SH-SY5Y (cell line): ENCODE measurements at regions not wholly inside any gene's neighbourhood (a gene's known extent, or its start where the extent isn't known, plus 50 kb on each side); places are given as distances from the start of the nearest gene placed in this dataset.
A peak's percentile ranks its signal among the peaks of the same experiment; 100 is the strongest.

ENCODE experiments used
- GATA2 ChIP-seq: IDR thresholded peaks from 2 replicates; pipeline ENCODE4 v1.6.1; 2011; ENCODE audit warnings: mild to moderate bottlenecking, low read depth, low read length
- GATA3 ChIP-seq: IDR thresholded peaks from 2 replicates; pipeline ENCODE4 v1.6.1; 2011; ENCODE audit warnings: low read depth, mild to moderate bottlenecking, low read length, moderate library complexity

DNA sequence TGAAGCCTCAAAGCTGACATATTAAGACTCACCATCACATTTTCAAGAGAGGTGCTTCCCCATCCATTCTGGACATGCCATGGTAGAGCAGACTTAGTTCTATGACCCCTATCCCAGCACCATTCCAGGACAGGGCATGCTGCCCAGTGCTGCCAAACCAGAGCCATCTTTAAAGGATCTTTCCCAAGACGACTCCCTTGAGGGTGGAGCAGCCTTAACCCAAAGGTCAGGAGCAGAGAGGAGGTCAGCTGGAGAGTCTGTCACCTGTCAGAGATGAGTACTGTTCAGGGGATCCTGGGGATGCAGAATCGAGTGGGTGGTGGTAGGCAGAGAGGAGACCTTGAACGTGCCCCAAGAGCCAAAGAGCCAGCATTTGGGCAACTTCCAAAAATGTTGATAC, 459.8 kb downstream of the STK39 start:
- no peak for TF ChIP-seq GATA3
- no peak for TF ChIP-seq GATA2

DNA sequence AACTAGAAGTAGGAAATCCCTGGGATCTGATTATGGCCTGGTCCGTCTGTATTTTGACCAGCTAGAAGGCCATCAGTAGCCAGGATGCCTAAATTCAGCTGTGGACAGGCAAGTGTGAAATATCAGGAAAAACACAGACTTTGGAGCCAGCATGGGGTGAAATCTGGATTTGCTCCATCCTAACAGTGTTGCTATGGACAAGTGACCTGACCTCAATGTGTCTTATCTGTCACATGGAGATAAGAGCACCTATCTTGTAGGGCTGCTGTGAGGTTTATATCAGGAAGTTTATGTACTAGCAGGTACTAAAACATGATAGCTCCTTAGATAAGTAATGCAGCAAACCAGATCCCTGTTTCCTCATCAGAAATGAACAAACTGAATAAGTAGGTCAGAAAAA, 460.4 kb downstream of the STK39 start:
- TF ChIP-seq GATA2 (peak; percentile 67), GATA3 (no peak)

DNA sequence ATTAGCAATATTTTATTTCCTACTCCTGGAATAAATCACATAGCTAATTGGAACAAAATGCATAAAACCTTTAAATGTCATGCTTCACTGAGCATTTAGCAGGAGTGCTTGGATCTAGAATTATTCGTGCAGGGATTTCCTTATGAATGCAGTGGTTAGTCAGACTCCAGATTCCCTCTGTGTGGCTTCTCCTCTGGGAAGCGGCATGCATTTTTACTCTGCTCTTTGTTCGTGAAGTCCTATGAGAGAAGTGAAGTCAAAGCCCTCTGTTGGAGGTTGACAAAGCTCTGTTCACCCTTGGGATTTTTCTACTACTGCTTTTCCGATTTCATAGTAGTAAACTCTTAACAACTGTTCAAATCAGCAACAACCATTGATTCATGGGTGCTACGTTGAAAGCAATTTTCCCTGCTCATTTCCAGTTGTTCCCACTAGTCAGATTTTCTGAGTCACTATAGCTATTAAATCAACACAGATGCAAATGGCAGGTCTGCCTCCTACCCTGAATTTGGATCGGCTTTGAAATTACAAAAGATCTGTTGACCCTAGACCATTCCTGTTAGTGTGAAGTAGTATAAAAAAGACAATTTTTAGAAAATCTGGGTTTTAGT, 461.7 kb downstream of the STK39 start:
- TF ChIP-seq GATA3 (no peak), GATA2 (no peak)

DNA sequence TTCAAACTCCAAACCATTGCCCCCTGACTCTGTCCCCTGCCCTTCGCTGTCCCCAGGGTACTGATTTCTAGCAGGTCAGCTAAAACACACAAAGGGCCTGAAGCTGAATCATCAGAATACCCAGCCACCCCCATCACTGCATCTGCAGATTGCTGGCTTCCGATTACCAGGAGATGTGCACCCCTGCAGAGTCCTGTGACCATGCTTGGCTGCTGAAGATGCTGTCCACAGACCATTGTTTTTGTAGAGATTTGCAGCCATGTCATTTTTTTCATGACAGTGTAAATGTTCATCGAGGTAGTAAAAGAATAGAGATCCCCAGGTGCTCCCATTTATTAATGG, 463.3 kb downstream of the STK39 start:
- TF ChIP-seq GATA3 = no peak
- TF ChIP-seq GATA2 = no peak

DNA sequence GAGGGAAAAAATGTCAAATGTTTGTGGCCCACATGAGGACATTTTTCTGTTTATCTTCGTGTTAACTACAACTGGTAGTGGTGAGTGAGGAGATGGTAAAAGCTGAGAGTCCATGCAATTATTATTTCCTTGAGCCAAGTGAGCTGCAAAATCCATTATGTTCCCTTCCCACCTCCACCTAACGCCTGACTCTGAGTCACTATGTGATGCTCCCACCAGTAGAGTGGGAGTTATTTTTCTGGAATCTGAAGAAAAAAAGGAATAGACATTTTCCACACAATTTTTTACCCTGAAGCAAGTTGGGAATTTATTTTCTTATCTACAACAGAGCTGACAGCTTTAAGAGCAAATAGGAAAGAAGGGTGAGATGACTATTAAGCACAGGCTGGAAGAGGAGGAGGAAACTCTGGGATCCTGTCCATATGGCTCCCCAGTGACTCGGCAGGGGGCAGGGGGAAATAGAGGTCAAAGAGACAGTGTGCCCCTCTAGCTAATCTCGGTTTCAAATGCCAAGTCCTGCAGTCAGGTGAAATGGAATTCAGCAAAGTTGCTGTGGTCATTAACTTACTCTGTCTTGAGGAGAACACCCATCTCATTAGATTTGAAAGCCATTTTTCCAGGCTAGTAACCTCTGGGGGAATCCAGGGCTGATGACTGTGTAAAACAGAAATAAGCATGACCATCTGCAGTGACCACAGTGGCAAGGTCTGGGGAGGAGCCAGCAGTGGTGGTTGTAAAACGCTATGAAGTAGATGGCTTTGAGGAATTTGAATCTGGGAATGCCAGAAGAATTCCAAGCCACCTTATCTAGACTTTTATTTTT, 463.9 kb downstream of the STK39 start:
- TF ChIP-seq GATA3 (no peak), GATA2 (no peak)

DNA sequence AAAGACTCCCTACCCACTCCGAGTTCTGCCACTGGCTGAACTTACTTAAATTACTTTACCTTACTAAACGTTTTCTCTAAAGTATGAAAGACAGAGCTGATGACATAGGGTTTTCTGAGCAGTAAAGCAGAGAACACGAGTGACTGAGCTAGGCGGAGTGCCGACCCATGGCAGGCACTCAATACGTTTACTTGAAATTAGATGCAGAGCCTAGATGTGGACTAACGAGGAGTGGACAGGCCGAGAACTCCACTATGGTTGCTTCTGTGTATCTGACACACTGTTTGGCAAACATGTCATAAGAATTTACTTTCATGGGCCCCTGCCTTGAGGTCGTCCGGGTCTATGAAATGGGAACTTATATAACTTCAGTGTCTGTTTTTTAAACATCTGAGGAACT, 471.0 kb downstream of the STK39 start:
- no peak for TF ChIP-seq GATA2
- TF ChIP-seq GATA3 = no peak

DNA sequence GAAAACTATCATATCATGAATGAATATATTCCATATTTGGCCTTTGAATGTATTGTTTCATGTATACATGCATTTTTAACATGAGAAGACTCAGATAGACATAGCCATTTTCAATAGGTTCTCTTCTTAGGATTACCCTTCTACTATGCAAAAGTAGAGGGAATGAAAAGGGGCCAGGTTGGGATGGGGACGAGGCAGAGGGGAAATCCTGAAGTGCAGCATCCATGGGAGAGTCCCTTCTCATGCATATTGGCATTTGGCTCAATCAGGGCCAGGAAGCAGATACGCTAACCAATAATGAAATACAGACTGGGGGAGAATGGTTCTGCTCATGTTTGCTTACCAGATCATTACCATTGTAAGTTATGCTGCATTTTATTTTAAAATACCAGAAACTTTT, 475.8 kb downstream of the STK39 start:
- TF ChIP-seq GATA3 (no peak), GATA2 (no peak)

DNA sequence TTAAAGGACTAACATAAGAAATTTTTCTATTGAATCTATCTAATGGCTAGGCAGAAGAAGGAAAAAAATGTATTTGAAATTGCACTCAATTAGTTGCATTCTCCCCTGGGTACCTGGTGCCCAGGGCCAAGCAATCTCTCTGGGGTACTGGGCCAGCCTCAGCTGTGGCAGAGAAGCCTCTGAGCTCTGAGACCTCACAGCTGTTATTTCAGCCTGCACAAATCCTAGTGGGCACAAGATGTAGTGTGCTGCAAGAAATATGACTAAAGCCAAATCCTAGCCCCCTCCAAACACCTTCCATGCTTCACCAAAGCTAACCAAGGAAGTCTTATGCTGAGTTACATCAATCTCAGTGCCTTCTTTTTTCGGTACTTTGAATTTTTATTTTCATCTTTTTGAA, 478.4 kb downstream of the STK39 start:
- no peak for TF ChIP-seq GATA3
- TF ChIP-seq GATA2 = no peak

DNA sequence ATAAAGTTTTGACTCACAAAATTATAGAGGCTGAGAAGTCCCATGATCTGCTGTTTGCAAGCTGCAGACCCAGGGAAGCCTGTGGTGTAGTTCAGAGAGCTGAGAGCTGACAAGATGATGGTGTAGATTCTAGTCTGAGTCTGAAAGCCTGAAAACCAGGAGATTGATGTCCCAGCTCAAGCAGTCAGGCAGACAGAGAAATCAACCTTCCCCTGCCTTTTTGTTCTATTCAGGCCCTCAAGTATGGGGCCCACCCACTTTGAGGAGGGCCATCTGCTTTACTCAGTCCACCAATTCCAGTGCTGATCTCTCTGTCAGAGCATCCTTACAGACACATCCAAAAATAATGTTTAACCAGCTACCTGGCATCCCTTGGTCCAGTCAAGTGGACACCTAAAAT, 479.6 kb downstream of the STK39 start:
- TF ChIP-seq GATA2 = no peak
- TF ChIP-seq GATA3 = no peak

DNA sequence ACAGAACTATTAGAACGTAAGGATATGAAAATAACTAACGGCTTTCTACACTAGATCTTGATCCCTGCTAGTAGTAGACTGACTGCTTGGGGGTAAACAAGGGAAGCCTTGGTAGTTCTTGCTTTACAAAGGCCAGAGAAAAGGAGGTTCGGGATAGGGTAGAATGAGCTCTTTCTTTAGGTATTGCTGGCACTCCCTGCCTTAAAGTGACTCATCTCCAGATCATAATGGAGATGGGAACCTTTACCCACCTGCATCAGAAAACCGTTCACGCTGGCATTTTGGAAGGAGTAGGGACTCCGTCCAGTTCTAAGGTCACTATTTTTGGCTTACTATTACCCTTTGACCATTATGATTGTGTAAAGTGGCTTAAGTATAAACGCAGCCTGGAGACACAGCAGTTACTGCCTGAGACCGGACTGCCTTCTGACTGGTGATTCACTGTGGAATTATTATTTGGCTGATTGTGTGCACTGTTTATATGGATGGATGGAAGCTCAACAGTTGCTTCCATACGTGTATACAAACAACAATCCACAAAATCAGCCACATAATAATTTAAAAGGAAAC, 482.5 kb downstream of the STK39 start:
- no peak for TF ChIP-seq GATA2
- TF ChIP-seq GATA3 = no peak

DNA sequence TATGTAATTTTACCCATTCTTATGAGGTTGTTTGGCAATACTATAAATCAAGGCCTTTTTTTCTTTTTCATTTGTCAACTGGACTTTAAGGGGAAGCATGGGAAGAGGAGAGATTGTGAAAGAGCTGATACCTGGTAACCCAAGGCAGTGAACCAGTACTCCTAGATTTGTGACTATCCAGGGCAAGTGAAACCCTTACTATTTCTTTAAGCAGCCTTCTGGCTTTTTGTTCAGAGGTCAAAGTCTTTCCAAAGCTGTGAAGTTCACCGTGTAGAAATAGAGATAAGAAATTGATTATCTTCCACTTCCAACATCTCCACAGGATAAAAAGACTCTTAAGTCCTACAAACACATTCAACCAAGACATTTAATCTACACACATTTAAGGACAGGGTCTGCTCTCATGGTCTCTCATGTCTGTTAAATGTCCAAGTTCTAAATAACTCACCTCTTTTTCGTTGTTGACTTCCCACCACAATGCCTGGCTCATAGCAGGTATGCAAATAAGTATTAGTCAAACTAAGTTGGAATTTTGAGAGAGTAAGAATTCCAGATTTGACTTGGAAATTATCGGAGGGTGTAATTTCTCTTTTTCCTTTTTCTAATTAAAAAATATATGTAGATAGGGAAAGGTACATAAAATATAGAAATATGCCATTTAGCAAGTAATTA, 485.8 kb downstream of the STK39 start:
- TF ChIP-seq GATA3 (no peak), GATA2 (no peak)

DNA sequence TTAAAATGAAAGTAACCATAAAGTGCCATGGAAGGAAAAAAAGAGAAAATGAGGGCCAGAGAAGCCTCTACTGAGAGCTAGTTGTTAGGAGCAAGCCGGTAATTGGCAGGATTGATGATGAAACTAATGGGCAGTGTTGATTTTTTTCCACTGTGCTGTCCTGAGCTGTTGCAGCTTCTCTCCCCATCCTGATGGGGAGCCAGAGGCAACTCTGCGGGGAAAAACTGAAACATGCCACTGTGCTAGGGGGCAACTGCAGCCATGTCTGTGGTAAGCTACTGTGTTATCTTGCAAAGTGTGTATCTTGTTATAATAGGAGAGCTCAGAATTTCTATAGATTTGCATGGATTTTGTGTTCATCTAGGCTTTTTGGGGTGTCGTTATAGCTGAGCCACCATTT, 487.9 kb downstream of the STK39 start:
- no peak for TF ChIP-seq GATA2
- TF ChIP-seq GATA3 = no peak

DNA sequence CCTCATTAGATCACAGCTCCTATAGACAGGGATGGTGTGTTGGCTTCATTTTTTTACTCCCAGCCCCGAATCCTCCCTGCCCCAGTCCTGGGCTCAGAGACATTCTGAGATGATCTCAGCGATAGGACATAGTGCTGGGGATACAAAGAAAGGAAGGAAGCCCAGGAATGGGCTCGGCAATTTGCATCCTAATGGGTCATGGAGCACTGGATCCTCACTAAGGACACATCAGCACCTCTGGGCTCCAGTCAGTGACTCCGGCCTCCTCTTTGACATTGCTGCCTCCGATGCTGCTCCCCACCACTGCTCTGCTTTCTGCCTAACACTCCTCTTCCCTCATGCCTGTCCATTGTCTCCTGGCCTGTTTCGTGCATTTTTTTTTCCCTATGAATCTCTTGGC, 489.1 kb downstream of the STK39 start:
- TF ChIP-seq GATA3 (no peak), GATA2 (no peak)

DNA sequence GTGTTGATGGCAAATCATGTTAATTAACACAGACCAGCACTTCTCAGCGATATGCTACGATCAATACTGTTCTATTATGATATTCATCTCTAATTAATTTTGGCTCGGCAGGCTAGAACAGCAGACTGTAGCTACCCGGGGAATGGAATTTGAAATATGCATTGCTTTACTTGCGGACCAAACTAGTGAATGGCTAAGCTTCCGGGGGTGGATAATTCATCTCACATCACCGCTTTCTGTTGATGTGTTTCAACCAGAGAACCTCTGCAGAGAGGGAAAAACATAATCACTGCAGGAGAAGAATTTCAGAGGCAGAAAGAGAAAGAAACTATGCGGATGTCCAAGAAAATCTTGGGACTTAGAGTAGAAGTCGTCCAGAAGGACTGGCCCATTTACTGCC, 490.9 kb downstream of the STK39 start:
- no peak for TF ChIP-seq GATA2
- TF ChIP-seq GATA3 = no peak

DNA sequence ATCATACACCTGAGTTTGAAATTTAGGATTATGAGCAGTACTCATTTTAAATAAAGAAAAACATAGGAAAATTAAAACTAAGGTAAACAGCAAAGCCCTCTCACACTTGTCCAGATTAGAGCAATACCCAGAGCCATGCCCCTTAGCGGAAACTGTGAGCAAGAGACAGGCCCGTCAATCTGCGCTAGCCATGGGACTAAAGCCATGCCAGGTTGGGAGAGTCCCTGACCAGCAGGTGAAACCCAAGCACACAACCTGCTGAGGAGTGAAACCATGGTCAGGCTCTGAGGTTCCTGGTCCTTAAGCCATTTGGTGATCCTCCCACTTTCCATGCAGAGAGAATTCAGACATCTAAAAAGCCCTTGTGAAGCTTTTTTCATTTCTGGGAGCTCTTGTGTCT, 494.3 kb downstream of the STK39 start:
- TF ChIP-seq GATA3 (no peak), GATA2 (no peak)
